ENCODE measurements at regions not wholly inside any gene's neighbourhood (a gene's known extent, or its start where the extent isn't known, plus 50 kb on each side); places are given as distances from the start of the nearest gene placed in this dataset.
"Not testable (repeated sequence)": the region's sequence is repeated elsewhere in the genome, so short reads cannot be mapped to it uniquely, and the experiment has no call there.

- no peak for DNase-seq
Measured at GRCh38 chr4:138656990-138657389, 358.6 kb upstream of the NOCT start.

- no peak for DNase-seq
Measured at GRCh38 chr4:138655985-138656384, 359.6 kb upstream of the NOCT start.

DNA sequence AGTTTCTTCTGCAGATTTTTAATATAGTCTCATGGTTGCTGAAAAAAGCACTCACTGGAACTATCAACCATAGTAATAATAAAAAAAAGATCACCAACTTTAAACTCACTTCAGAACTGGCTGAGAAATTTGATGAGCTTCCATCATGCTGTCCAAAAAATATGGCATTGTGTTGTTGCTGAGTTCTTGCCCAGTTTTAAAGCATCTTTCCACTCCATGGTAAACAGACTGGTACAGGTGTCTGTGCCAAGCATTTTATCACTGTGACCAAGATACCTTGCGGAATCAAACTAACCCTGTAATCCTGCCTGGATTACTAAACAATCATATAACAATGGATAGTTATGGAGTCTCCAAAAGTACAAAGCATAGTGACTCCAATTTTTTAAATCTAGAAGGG is 360.3 kb upstream of the NOCT start:
- DNase-seq, result no peak

- DNase-seq, result no peak
Measured at GRCh38 chr4:138650929-138651448, 364.6 kb upstream of the NOCT start.

DNA sequence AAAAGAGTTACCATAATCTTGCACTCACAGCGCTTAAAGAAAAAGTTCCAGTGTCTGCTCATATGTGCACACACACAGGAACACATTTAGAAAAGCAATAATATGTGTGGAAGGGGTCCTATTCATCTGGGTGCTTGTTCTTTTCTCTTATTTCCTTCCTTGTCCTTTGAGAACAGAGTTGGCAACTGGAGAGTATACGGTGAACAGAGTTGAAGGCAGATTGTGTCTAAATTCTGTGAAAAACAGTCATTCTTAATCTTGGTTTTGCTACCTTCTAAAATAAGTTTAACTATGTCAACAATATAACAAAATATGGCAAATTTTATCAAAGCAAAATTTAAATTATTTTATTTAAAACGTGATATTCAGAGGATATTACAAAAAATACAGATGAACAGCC is 365.1 kb upstream of the NOCT start:
- no peak for DNase-seq

GRCh38 chr4:138647433-138647832 is 368.1 kb upstream of the NOCT start:
- DNase-seq, result no peak

DNA sequence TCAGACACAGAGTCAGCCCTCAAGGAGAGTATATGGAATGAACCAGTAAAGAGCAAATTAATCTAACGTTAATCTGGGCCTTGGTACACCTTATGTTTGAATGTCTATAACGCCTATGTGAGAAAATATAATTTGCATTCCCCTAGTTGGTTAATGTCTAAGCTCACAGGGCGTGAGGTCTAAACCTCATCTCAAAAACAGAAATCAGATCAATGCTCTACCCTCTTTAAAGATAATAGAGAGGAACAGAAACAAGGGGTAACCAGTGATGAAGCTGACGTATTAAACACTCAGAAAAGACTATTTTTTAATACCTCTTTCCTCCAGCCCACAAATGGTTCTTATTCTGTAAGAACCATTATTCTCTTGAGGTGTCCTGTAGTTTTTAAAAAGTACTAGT is 369.2 kb upstream of the NOCT start:
- DNase-seq, result no peak

- no peak for DNase-seq
Measured at GRCh38 chr4:138645289-138645688, 370.3 kb upstream of the NOCT start.

- no peak for DNase-seq
Measured at GRCh38 chr4:138644322-138644721, 371.3 kb upstream of the NOCT start.

DNA sequence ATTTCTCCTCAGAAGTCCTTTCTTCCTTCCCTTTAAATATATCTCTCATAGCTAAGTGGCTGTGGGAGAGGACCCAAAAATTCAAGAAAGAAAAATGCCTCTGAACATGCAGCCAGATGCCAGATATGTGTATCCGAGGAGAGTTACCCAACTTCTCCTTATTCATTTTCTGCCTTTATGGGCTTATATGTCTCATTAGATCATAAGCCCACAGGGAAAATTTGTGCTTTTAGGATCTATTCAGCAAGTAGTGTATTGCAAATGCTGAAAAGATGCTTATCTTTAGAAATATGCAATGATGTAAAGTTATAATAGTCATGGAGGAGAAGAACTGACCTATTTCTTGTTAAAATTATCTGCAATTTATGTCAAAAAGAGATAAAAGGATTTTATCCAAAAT is 371.8 kb upstream of the NOCT start:
- no peak for DNase-seq

GRCh38 chr4:138639018-138639741 is 376.4 kb upstream of the NOCT start:
- no peak for DNase-seq

DNA sequence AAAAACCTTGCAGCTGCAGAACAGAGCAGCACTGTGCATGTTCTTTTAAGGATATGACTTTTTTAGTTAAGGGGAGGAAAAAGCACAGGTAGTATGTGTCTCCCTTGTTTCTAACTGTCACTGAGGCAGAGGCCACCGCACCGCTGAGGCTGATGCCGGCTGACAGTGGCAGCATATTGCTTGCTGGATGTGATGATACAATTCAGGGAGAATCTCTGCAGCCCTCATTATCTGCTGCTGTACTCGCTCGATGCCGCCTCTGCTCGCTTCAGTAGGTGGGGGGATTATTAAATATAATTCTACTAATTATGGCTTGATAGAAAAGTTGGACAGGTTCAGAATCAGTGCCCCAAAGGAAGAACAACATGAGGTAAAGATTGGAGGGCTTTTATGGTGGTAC is 378.8 kb upstream of the NOCT start:
- no peak for DNase-seq

GRCh38 chr4:138634915-138635314 is 380.7 kb upstream of the NOCT start:
- no peak for DNase-seq

- no peak for DNase-seq
Measured at GRCh38 chr4:138633580-138633904, 382.0 kb upstream of the NOCT start.

GRCh38 chr4:138632856-138633579 is 382.6 kb upstream of the NOCT start:
- no peak for DNase-seq

- no peak for DNase-seq
Measured at GRCh38 chr4:138630666-138631065, 384.9 kb upstream of the NOCT start.

DNA sequence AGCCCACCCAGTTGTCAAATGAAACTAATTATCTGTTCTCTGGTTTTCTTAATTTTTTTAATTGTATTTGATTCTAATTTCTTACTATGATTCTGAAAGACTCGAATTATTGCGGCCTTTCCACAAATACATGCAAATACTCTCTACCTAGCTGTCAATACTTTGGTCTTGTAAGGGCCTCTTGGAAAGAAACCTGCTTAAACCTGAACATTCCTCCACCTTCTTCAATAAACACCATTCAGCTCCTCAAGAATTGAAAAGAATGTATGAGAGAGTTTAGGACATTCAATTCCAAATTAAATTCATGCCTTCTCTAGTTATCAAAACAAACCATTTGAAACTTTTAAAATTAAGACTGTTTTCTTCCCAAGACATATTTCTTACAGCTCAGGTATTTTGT is 385.9 kb upstream of the NOCT start:
- DNase-seq, result no peak

DNA sequence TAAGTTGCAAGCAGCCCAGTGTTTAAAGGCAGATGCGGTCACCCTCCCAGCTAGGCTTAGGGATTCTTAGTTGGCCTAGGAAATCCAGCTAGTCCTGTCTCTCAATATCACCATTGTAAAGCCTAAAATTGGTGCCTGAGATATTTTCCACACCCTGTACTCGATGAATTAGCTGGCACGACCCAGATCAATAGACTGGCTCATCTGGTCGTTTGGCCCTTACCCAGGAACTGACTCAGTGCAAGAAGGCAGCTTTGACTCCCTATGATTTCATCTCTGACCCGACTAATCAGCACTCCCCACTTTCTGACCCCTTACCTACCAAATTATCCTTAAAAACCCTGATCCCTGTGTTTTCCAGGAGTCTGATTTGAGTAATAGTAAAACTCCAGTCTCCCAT is 384.9 kb upstream of the SLC7A11 start:
- no peak for DNase-seq

- DNase-seq, result not testable (repeated sequence)
Measured at GRCh38 chr4:138622362-138622761, 380.2 kb upstream of the SLC7A11 start.

- DNase-seq, result no peak
Measured at GRCh38 chr4:138616775-138617174, 374.6 kb upstream of the SLC7A11 start.

- DNase-seq, result no peak
Measured at GRCh38 chr4:138614398-138615142, 372.4 kb upstream of the SLC7A11 start.

DNA sequence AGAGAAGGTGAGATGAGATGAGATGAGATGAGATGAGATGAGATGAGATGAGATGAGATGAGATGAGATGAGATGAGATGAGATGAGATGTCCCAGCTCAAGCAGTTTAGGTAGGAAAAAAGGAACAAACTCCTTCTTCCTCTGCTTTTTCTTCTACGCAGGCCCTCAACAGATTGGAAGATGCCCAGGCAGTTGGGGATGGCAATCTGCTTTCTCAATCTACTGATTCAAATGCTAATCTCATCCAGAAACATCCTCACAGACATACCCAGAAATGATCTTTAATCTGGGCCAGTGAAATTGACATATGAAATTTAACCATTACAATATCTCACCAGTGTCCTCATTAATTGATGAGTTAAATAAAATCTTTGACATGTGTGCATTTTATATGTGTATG is 370.3 kb upstream of the SLC7A11 start:
- no peak for DNase-seq

- DNase-seq, result no peak
Measured at GRCh38 chr4:138611721-138612120, 369.6 kb upstream of the SLC7A11 start.

- no peak for DNase-seq
Measured at GRCh38 chr4:138611017-138611416, 368.9 kb upstream of the SLC7A11 start.

Measured in CD4-positive, alpha-beta T cell treated with Interferon gamma for 1 hour (primary cell).